GM12892 (cell line): ENCODE measurements at regions not wholly inside any gene's neighbourhood (a gene's known extent, or its start where the extent isn't known, plus 50 kb on each side); places are given as distances from the start of the nearest gene placed in this dataset.

Experiments
- POLR2AphosphoS5 ChIP-seq: IDR thresholded peaks from 2 replicates; pipeline ENCODE4 v1.6.1; 2011; ENCODE audit warnings: low read depth, low read length, control low read depth
- TAF1 ChIP-seq: IDR thresholded peaks from 2 replicates; pipeline ENCODE4 v1.6.1; 2011; ENCODE audit warnings: low read depth, mild to moderate bottlenecking, control low read depth, low read length, borderline replicate concordance

GRCh38 chr18:70501358-70501757, 212.5 kb downstream of the SOCS6 start:
- TF ChIP-seq POLR2AphosphoS5 (no peak), TAF1 (no peak)
